Activated CD8-positive, alpha-beta T cell treated with anti-CD3 and anti-CD28 coated beads, Interleukin-2, amount 10 ng/mL, durations not matched to agents 7 days and 5 days (primary cell): ENCODE measurements at regions not wholly inside any gene's neighbourhood (a gene's known extent, or its start where the extent isn't known, plus 50 kb on each side); places are given as distances from the start of the nearest gene placed in this dataset.

ENCODE experiments used
- ATAC-seq: fragments of 150-1000 bp; cut with Tn5 transposase; one replicate; pipeline ENCODE4 v1.10.0; 2021; ENCODE audit warnings: moderate library complexity
- CTCF ChIA-PET: fragments of 350-600 bp; sonication (Branson Sonifier 250); formaldehyde crosslinking; loops from one replicate; lab custom pipeline; 2021; ENCODE audit warnings: antibody characterized with exemption; lab: Charles Lee
- POLR2A ChIA-PET: fragments of 350-600 bp; sonication (Branson Sonifier 250); formaldehyde crosslinking; loops from one replicate; lab custom pipeline; 2021; ENCODE audit warnings: antibody characterized with exemption; lab: Charles Lee
- DNase-seq: peaks from one replicate; pipeline ENCODE4 v3.0.0-alpha.2; 2020
- H3K27ac Mint-ChIP-seq: one replicate; pipeline ENCODE4 v1.8.0; 2021; ENCODE audit warnings: mild to moderate bottlenecking, mixed read lengths
- H3K27me3 Mint-ChIP-seq: one replicate; pipeline ENCODE4 v1.8.0; 2021; ENCODE audit warnings: low read depth, mixed read lengths
- H3K36me3 Mint-ChIP-seq: one replicate; pipeline ENCODE4 v1.8.0; 2021; ENCODE audit warnings: low read depth, mixed read lengths
- H3K4me1 Mint-ChIP-seq: one replicate; pipeline ENCODE4 v1.8.0; 2021; ENCODE audit warnings: low read depth, mixed read lengths
- H3K4me3 Mint-ChIP-seq: one replicate; pipeline ENCODE4 v1.8.0; 2021; ENCODE audit warnings: mild to moderate bottlenecking, mixed read lengths
- H3K9me3 Mint-ChIP-seq: one replicate; pipeline ENCODE4 v1.8.0; 2022; ENCODE audit warnings: mixed read lengths; ENCODE audit not compliant: insufficient read depth

GRCh38 chr3:24598695-24599470, 104.2 kb upstream of the THRB start:
- no peak for DNase-seq
- no peaks in the 10 kb centered on the region for H3K36me3 Mint-ChIP-seq
- no peak for ATAC-seq
- H3K9me3 Mint-ChIP-seq: no peaks in the 10 kb centered on the region
- no peak overlapping the region for H3K27ac Mint-ChIP-seq
- no peaks in the 10 kb centered on the region for H3K4me1 Mint-ChIP-seq
- H3K27me3 Mint-ChIP-seq: no peaks in the 10 kb centered on the region
- ChIA-PET CTCF (no interaction called here), POLR2A (no interaction called here)
- H3K4me3 Mint-ChIP-seq: no peak overlapping the region

DNA sequence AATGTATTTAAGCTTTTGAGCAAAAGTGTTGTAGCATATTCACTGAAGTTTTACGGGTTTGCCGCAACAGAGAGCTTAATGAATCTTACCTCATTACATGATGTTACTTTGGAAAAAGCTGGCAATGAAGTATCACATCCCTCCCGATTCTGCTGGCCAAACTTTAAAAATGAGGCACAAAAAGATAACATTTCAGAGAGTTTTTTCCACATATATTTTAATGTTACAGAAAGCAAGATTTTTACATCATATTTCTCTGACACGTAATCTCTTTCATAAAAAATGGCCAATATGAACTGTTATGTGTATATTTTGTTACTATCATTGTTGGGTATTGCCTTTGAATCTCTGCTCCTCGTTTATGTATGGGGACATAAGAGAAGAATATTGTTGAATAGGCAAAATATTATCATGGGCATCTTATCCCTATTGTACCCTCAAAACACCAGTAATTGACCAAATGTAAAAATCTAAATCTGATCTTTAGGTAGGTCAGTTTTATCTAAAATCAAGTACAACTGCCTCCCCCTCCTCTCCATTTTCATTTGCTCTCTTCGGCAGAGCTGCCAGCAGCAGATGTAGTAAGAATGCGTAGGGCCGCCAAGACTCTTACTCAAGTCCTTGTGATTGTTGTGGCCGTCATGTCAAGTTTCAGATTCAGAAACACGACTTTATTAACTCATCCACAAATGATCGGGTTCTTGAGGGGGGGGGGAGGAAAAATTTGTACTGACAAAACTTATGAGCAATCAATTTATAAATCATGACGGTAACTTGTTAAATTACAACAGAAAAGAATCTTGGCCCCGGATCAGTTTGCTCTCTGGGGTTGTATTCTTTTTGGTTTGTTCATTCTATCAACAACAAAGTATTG, 106.7 kb upstream of the THRB start:
- ChIA-PET CTCF (no interaction called here), POLR2A (no interaction called here)
- H3K27ac Mint-ChIP-seq: no peak overlapping the region
- no peaks in the 10 kb centered on the region for H3K36me3 Mint-ChIP-seq
- no peaks in the 10 kb centered on the region for H3K9me3 Mint-ChIP-seq
- H3K27me3 Mint-ChIP-seq: no peaks in the 10 kb centered on the region
- H3K4me1 Mint-ChIP-seq: no peaks in the 10 kb centered on the region
- ATAC-seq (no peak), DNase-seq (no peak)
- H3K4me3 Mint-ChIP-seq: no peak overlapping the region

GRCh38 chr3:24604215-24604614, 109.6 kb upstream of the THRB start:
- Mint-ChIP-seq H3K27me3 (no peaks in the 10 kb centered on the region), H3K27ac (no peak overlapping the region), H3K9me3 (no peaks in the 10 kb centered on the region), H3K36me3 (no peaks in the 10 kb centered on the region), H3K4me3 (no peak overlapping the region), H3K4me1 (no peaks in the 10 kb centered on the region)
- POLR2A ChIA-PET: no interaction called here
- DNase-seq: no peak
- CTCF ChIA-PET: no interaction called here
- no peak for ATAC-seq

- H3K4me3 Mint-ChIP-seq: no peak overlapping the region
- ChIA-PET CTCF (no interaction called here), POLR2A (no interaction called here)
- ATAC-seq: no peak
- H3K4me1 Mint-ChIP-seq: no peaks in the 10 kb centered on the region
- DNase-seq: no peak
- H3K27me3 Mint-ChIP-seq: no peaks in the 10 kb centered on the region
- H3K27ac Mint-ChIP-seq: no peak overlapping the region
- no peaks in the 10 kb centered on the region for H3K36me3 Mint-ChIP-seq
- no peaks in the 10 kb centered on the region for H3K9me3 Mint-ChIP-seq
Measured at GRCh38 chr3:24605511-24606028, 110.9 kb upstream of the THRB start.

DNA sequence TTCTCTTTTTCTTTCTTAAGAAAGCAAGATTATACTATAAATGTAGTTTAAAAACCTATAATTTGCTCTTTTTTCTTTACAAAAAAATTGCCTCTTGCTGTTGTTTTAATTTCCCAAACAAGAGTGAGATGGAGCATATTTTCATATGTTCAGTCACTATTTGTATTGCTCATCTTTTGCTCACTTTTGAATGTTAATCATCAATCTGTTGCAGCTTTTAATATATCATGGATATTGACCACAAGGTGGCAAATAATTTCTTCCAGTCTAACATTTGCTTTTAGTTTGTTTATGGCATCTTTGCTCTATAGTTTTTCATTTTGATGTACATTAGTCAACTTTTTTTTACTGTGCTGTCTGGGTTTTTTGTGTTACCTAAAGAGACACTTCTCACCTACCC, 112.6 kb upstream of the THRB start:
- H3K27ac Mint-ChIP-seq: no peak overlapping the region
- no peak for ATAC-seq
- POLR2A ChIA-PET: no interaction called here
- no peaks in the 10 kb centered on the region for H3K27me3 Mint-ChIP-seq
- no peak overlapping the region for H3K4me3 Mint-ChIP-seq
- no peaks in the 10 kb centered on the region for H3K9me3 Mint-ChIP-seq
- H3K4me1 Mint-ChIP-seq: no peaks in the 10 kb centered on the region
- no peak for DNase-seq
- CTCF ChIA-PET: no interaction called here
- H3K36me3 Mint-ChIP-seq: no peaks in the 10 kb centered on the region

GRCh38 chr3:24608701-24609390, 114.2 kb upstream of the THRB start:
- ATAC-seq (no peak), DNase-seq (no peak)
- ChIA-PET CTCF (no interaction called here), POLR2A (no interaction called here)
- H3K9me3 Mint-ChIP-seq: no peaks in the 10 kb centered on the region
- no peak overlapping the region for H3K27ac Mint-ChIP-seq
- H3K4me1 Mint-ChIP-seq: no peaks in the 10 kb centered on the region
- no peaks in the 10 kb centered on the region for H3K36me3 Mint-ChIP-seq
- H3K27me3 Mint-ChIP-seq: no peaks in the 10 kb centered on the region
- no peak overlapping the region for H3K4me3 Mint-ChIP-seq

DNA sequence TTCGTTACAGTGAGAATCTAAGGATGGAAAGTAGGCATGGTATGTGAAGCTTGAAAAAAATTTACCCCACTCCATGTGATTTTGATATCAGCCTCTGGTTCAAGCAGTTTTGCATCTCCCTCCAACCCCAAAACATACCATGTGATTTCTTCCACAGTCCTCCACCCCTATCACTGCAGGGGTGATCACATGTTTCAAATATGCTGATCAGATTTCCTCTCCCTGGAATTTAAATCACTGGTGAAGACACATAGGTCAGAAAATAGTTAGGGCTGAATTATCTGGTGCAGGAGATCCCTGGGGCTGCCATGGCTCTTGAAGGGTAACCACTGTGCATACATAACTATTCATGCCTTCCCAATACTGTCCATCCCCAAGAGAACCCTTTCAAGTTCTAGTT, 119.7 kb upstream of the THRB start:
- DNase-seq (no peak), ATAC-seq (no peak)
- H3K4me3 Mint-ChIP-seq: no peak overlapping the region
- no peak overlapping the region for H3K27ac Mint-ChIP-seq
- ChIA-PET POLR2A (no interaction called here), CTCF (no interaction called here)
- no peaks in the 10 kb centered on the region for H3K27me3 Mint-ChIP-seq
- no peaks in the 10 kb centered on the region for H3K4me1 Mint-ChIP-seq
- no peaks in the 10 kb centered on the region for H3K9me3 Mint-ChIP-seq
- H3K36me3 Mint-ChIP-seq: no peaks in the 10 kb centered on the region

DNA sequence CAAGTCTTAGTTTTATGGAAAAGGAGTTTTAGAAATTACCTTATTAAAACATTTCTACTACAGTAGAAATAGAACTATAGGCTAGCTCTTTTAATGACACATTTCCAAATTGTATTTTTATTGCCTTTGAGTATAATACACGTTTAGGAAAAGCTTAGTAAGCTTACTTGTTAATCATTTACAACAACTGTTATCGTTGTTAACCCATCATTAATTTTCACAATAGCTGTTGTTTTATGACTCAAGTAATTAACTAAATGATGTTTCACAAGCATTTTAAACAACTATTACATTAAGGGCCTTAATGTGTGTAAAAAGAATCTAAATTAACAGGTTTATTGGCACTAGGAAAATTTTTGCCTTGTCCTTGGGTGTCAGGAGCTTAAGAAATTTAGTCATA, 120.5 kb upstream of the THRB start:
- H3K36me3 Mint-ChIP-seq: no peaks in the 10 kb centered on the region
- H3K4me3 Mint-ChIP-seq: no peak overlapping the region
- H3K4me1 Mint-ChIP-seq: no peaks in the 10 kb centered on the region
- ChIA-PET POLR2A (no interaction called here), CTCF (no interaction called here)
- no peak for ATAC-seq
- no peaks in the 10 kb centered on the region for H3K27me3 Mint-ChIP-seq
- DNase-seq: no peak
- no peak overlapping the region for H3K27ac Mint-ChIP-seq
- H3K9me3 Mint-ChIP-seq: no peaks in the 10 kb centered on the region

- Mint-ChIP-seq H3K9me3 (no peaks in the 10 kb centered on the region), H3K27me3 (no peaks in the 10 kb centered on the region), H3K4me1 (no peaks in the 10 kb centered on the region), H3K36me3 (no peaks in the 10 kb centered on the region), H3K4me3 (no peak overlapping the region), H3K27ac (no peak overlapping the region)
- ATAC-seq: no peak
- no peak for DNase-seq
- POLR2A ChIA-PET: no interaction called here
- CTCF ChIA-PET: no interaction called here
Measured at GRCh38 chr3:24616110-24616829, 121.6 kb upstream of the THRB start.

GRCh38 chr3:24622138-24622537, 127.5 kb upstream of the THRB start:
- Mint-ChIP-seq H3K36me3 (no peaks in the 10 kb centered on the region), H3K27ac (no peak overlapping the region), H3K27me3 (no peaks in the 10 kb centered on the region), H3K4me1 (no peaks in the 10 kb centered on the region), H3K9me3 (no peaks in the 10 kb centered on the region), H3K4me3 (no peak overlapping the region)
- ChIA-PET CTCF (no interaction called here), POLR2A (no interaction called here)
- DNase-seq (no peak), ATAC-seq (no peak)

DNA sequence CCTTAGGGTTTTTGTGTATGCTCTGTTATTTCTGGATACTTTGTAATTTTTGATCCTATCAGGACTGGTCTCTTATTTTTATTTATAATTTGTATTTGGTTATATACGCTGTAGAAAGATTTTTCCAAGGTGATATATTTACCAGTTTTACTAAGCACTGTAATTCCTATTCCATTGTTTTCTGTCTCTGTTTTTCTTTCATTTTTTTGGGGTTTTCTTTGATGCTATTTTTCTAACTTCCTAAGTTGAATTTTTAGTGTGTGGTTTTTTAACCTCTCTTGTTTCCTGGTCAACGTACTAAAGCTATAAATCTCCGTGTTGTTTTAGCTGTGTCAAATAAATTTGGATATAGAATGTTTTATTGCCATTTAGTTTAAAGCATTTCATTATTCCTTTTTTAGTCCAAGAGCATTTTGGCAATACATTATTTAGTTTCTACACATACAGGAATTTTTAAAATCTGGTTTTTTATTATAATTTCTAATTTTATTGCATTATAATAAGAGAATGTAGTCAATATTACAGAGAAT, 128.1 kb upstream of the THRB start:
- Mint-ChIP-seq H3K9me3 (no peaks in the 10 kb centered on the region), H3K27me3 (no peaks in the 10 kb centered on the region), H3K4me3 (no peak overlapping the region), H3K36me3 (no peaks in the 10 kb centered on the region), H3K27ac (no peak overlapping the region), H3K4me1 (no peaks in the 10 kb centered on the region)
- ATAC-seq (no peak), DNase-seq (no peak)
- CTCF ChIA-PET: no interaction called here
- POLR2A ChIA-PET: no interaction called here
